Endothelial cell (in vitro differentiated cells): ENCODE measurements at regions not wholly inside any gene's neighbourhood (a gene's known extent, or its start where the extent isn't known, plus 50 kb on each side); places are given as distances from the start of the nearest gene placed in this dataset.
"Not testable (repeated sequence)": the region's sequence is repeated elsewhere in the genome, so short reads cannot be mapped to it uniquely, and the experiment has no call there.

ENCODE experiments used
- DNase-seq: peaks from one replicate; pipeline ENCODE4 v3.0.0; 2021; ENCODE audit warnings: low spot score
- H3K27ac Mint-ChIP-seq: one replicate; pipeline ENCODE4 v1.8.0; 2021; ENCODE audit warnings: mixed read lengths, inconsistent platforms; ENCODE audit not compliant: unreplicated experiment
- H3K27me3 Mint-ChIP-seq: one replicate; pipeline ENCODE4 v1.8.0; 2021; ENCODE audit warnings: mild to moderate bottlenecking, moderate library complexity, mixed read lengths, inconsistent platforms; ENCODE audit not compliant: unreplicated experiment
- H3K36me3 Mint-ChIP-seq: one replicate; pipeline ENCODE4 v1.8.0; 2021; ENCODE audit warnings: mild to moderate bottlenecking, low read depth, mixed read lengths, inconsistent platforms; ENCODE audit not compliant: unreplicated experiment
- H3K4me1 Mint-ChIP-seq: one replicate; pipeline ENCODE4 v1.8.0; 2021; ENCODE audit warnings: mild to moderate bottlenecking, mixed read lengths, inconsistent platforms; ENCODE audit not compliant: unreplicated experiment
- H3K4me3 Mint-ChIP-seq: one replicate; pipeline ENCODE4 v1.8.0; 2021; ENCODE audit warnings: mild to moderate bottlenecking, mixed read lengths, inconsistent platforms; ENCODE audit not compliant: unreplicated experiment
- H3K9me3 Mint-ChIP-seq: one replicate; pipeline ENCODE4 v1.8.0; 2021; ENCODE audit warnings: mixed read lengths, inconsistent platforms; ENCODE audit not compliant: unreplicated experiment

DNA sequence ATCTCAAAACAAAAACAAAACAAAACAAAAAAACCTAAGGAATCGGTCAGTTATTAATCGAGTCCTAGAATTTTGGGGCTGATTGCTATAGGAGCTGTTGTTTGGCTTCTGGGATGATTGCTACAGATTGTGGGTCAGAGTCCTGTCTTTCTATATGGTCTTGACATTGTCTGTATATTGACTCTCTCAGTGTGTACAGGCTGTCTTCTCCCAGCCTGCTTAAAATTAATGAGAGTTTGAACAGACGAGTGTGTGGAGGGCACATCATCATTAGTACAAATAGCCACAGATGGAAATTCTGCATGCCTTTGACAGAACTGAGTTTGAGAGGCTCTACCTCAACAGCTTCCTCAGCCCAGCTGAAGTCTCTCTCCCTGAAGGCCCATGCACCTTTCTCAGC, 98.0 kb upstream of the PLGLB2 start:
- not testable (repeated sequence) for H3K27ac Mint-ChIP-seq, DNase-seq, H3K27me3 Mint-ChIP-seq, H3K4me3 Mint-ChIP-seq, H3K4me1 Mint-ChIP-seq, H3K36me3 Mint-ChIP-seq, H3K9me3 Mint-ChIP-seq

DNA sequence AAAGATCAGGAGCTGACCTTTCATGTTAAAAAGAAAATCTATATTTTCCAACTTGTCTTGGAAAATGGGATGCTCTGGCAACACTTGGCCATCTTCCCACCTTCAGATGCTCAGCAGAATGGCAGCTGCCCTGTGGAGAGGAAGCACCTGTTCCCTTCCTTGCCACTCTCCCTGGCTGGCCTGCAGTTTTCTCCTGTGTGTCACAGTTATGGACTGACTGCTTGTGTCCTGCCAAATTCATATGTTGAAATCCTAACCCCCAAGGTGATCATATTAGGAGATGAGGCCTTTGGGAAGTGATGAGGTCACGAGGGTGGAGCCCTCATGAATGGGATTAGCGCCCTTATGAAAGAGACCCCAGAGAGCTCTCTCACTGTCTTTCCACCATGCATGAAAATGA, 97.0 kb upstream of the PLGLB2 start:
- H3K9me3 Mint-ChIP-seq, H3K27me3 Mint-ChIP-seq, H3K4me3 Mint-ChIP-seq, H3K27ac Mint-ChIP-seq, H3K4me1 Mint-ChIP-seq, DNase-seq, H3K36me3 Mint-ChIP-seq: not testable (repeated sequence)

DNA sequence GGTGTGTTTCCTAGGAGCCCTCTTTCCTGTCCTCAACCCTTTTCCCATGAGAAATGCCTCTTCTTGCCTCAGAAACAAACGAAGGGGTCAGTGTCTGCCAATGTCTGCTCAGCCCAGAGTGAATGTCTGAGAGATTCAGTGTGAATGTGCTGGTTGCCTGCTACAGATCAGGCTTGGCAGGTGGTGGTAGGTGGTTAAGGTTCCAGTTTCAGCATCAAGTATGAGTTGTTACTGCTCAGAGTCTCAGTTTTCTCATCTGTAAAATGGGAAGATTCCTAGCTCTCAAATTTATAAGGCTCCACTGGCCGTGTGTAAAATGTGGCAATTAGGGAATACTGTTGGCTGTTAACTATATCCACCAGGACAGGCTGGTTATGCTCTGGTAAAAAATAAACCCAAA, 96.3 kb upstream of the PLGLB2 start:
- not testable (repeated sequence) for DNase-seq, H3K36me3 Mint-ChIP-seq, H3K27ac Mint-ChIP-seq, H3K4me3 Mint-ChIP-seq, H3K9me3 Mint-ChIP-seq, H3K4me1 Mint-ChIP-seq, H3K27me3 Mint-ChIP-seq

DNA sequence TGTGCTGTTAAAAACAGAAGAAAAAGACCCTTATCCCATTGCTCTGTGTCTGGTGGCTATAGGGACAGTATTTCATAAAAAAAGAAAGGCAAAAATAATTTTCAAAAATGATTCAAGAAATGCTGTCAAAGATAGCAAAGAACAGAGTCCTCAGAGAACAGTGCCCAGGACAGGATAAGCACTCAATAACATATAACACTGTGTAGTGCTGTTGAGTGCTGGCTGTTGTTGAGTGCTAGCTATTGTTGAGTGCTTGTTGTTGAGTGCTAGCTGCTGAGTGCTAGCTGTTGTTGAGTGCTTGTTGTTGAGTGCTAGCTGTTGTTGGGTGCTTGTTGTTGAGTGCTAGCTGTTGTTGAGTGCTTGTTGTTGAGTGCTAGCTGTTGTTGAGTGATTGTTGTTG, 94.5 kb upstream of the PLGLB2 start:
- DNase-seq, H3K36me3 Mint-ChIP-seq, H3K4me3 Mint-ChIP-seq, H3K9me3 Mint-ChIP-seq, H3K4me1 Mint-ChIP-seq, H3K27ac Mint-ChIP-seq, H3K27me3 Mint-ChIP-seq: not testable (repeated sequence)

DNA sequence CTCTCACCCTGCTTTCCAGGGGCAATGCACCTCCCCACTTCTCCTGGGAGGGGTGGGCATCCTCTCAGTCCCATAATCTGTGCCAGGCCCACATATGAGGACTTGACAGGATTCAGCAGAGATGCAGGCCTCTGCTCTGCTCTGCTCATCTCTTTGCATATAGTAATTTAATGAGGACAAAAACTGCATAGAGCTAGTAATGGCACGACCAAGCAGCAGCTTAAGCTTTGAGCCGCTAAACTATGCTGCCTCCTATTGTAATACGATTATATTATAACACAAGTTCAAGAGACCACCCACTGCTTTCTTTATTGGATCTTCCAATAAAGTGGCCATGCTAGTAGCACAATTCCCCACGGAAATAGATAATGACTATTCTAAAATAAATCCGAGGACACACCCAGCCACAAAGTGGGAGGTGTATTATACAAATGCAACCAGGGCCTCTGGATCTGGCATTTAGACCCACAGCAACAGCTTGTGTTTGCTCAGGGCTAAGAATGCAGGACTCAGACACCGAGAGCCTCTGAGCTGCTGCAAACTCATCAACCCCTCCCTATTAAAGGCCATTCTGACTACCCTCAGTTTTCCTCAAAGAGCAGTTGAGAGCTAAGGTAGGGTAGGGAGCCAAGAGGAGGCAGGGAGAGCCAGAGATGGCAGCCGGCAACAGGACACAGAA, 93.6 kb upstream of the PLGLB2 start:
- H3K4me1 Mint-ChIP-seq, H3K27ac Mint-ChIP-seq, H3K4me3 Mint-ChIP-seq, H3K27me3 Mint-ChIP-seq, DNase-seq, H3K36me3 Mint-ChIP-seq, H3K9me3 Mint-ChIP-seq: not testable (repeated sequence)

DNA sequence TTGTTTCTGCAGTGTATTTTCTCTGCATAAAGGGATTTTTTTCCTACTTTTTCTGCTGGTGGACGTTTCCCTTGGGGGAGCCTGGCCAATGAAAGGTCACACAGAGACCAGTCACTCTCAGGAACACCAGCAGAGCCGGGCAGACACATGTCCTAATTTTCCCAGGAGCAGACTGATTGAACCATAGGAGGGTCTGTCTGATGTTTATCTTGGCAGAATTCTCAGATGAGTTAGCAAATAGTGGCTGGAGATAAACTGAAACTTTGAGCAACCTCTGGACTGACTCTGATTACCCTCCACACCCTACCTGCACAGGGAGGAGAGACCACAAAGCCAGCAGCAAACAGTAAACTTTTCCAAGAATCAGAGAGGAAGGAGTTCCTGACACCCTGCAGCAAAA, 90.0 kb upstream of the PLGLB2 start:
- H3K27ac Mint-ChIP-seq, H3K27me3 Mint-ChIP-seq, DNase-seq, H3K36me3 Mint-ChIP-seq, H3K9me3 Mint-ChIP-seq, H3K4me3 Mint-ChIP-seq, H3K4me1 Mint-ChIP-seq: not testable (repeated sequence)

DNA sequence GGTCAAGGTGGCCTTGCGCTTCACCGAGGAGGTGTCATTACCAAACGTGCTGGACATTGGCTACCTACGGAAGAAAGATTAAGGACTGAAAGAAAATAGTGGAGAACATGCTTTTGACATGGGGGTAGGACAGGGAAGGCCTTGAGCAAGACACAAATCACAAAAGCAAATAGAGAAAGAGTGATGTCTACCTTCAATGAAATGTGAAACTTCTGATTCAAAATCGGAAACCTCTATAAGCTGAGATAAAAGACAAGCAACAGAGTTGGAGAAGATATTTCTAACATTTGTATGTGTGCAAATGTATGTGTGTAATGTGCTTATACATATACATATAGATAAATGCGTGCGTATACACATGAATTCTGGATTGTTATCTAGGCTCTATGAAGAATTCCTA, 89.5 kb upstream of the PLGLB2 start:
- H3K27me3 Mint-ChIP-seq, DNase-seq, H3K4me1 Mint-ChIP-seq, H3K27ac Mint-ChIP-seq, H3K36me3 Mint-ChIP-seq, H3K4me3 Mint-ChIP-seq, H3K9me3 Mint-ChIP-seq: not testable (repeated sequence)

DNA sequence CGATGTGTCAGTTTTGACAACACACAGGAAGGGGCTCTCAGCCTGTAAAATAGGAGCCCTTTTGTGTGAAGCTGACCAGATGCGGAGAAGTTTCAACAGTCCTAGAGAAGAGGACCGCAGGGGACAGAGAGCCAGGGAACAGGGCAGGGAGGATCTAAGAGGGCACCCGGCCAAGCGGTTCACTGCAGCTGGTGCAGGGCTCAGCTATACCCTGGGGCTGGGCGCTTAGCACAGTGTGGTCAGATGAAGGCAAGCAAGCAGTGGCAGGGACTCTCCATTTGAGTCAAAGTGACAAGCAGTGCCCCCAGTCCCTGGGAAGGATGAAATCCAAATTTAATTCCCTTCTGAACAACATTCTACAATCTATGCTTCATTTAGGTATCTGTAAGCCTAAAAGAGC, 88.9 kb upstream of the PLGLB2 start:
- not testable (repeated sequence) for H3K27ac Mint-ChIP-seq, H3K36me3 Mint-ChIP-seq, H3K27me3 Mint-ChIP-seq, DNase-seq, H3K9me3 Mint-ChIP-seq, H3K4me1 Mint-ChIP-seq, H3K4me3 Mint-ChIP-seq

DNA sequence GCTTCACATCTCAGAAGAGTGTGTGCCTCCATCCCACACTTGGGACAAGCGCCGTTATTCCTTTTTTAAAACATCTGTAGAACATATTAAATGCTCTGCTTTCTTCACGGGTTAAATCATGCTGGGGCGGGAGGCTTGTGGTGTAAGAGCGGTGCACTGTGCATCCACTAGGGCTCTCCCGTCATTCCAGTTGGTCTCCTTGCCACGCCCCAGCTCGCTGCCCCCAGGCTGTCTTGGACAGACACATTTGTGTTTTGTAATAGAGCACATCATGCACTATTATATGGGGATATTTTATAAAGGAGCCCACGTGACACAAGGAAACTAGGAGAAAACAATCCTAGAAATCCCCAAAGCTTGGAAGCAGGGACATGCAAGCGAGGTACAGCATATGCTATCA, 87.7 kb upstream of the PLGLB2 start:
- not testable (repeated sequence) for H3K4me3 Mint-ChIP-seq, H3K27me3 Mint-ChIP-seq, H3K27ac Mint-ChIP-seq, DNase-seq, H3K9me3 Mint-ChIP-seq, H3K36me3 Mint-ChIP-seq, H3K4me1 Mint-ChIP-seq

DNA sequence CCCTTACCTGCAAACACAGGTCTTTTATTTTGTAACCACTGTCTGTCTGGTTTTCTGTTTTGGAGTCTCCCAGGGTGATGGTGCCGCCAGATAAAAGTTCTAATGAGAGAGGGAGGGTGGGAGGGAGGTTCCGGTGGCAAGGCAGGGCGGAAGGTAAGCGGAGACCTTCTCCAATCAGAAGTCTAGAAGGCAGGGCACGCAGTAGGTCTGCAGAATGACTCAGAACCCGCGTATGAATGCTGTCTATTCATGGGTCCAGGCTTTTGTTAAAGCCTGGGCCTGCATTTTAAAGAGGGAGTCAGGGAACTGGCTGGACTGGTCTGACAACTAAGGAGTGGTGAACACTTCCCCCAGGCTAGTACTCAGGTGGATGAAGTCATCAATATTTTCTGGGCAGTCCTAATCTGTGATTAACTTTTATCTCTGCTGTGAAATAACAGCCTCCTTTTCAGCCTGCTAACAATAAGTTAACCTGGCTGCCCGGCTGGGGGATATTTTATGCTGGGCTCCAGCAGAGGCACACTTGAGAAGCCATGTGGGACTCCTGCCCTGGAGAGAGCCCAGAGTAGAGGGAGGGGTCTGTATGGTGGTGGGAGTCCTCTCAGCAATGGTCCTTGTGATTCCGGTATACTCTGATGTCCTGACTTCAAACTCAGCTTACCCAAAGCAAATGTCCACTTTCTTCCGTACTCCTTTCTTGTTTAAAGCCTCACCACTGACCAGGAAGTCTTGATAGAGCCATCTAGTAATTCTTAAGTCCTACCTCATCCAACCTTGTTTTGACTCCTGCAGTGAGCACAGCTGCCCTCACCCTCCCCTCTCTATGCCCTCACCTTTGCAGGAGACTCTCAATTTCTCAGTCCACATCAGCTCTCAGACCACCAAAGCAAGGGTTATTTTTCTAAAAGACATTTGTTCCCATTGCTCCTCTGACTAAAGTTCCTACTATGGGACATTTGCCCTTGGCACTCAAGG, 85.3 kb upstream of the PLGLB2 start:
- H3K9me3 Mint-ChIP-seq, H3K27ac Mint-ChIP-seq, DNase-seq, H3K4me1 Mint-ChIP-seq, H3K27me3 Mint-ChIP-seq, H3K4me3 Mint-ChIP-seq, H3K36me3 Mint-ChIP-seq: not testable (repeated sequence)

DNA sequence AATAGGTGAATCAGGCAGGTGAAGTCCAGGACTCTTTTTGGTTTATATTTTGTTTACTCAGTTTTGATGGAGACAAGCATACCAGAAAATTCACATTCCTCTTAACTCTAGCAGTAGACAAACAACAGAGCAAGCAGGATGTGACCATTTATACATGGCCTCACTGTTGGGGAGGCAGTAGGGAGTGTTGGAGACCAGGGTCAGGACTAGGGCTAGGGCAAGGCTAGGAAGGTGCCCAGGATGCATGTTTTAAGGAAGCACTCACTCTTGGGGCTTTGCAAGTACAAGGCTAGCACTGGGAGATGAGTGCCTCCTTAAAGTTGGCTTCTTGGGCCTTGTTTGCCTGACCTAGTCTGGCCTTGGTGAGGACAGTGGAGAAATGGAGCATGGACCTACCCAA, 84.5 kb upstream of the PLGLB2 start:
- H3K9me3 Mint-ChIP-seq, H3K27me3 Mint-ChIP-seq, DNase-seq, H3K27ac Mint-ChIP-seq, H3K4me1 Mint-ChIP-seq, H3K36me3 Mint-ChIP-seq, H3K4me3 Mint-ChIP-seq: not testable (repeated sequence)

DNA sequence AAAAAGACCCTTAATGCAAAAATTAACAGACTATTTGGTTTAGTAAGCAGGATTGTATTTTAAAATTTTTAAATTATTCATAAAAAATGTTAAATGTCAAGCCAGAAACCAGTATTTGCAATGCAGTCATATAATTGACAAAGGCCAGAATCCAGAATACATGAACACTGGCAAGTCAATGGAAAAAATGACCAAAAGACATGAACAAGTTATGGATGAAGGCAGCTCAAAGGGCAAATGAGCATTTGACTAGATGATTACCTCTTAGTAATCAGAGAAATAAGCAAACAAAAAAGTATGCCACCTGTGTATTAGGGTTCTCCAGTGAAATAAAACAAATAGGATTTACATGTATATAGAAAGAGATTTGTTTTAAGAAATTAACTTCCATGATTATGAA, 80.9 kb upstream of the PLGLB2 start:
- H3K27ac Mint-ChIP-seq, H3K4me3 Mint-ChIP-seq, H3K27me3 Mint-ChIP-seq, H3K4me1 Mint-ChIP-seq, DNase-seq, H3K9me3 Mint-ChIP-seq, H3K36me3 Mint-ChIP-seq: not testable (repeated sequence)
